HEK293 (cell line): ENCODE measurements at regions not wholly inside any gene's neighbourhood (a gene's known extent, or its start where the extent isn't known, plus 50 kb on each side); places are given as distances from the start of the nearest gene placed in this dataset.

ENCODE experiments used
- CTCF ChIA-PET: fragments of 350-600 bp; formaldehyde crosslinking; extraction: SDS; loops from one replicate; lab custom pipeline; 2021; ENCODE audit warnings: antibody characterized with exemption; lab: Yijun Ruan, JAX
- POLR2A ChIA-PET: fragments of 300-600 bp; formaldehyde crosslinking; extraction: SDS; loops from one replicate; lab custom pipeline; 2020; ENCODE audit warnings: antibody characterized with exemption, inconsistent platforms; lab: Yijun Ruan, JAX
- H3K27ac ChIP-seq: fragments of 200-500 bp; sonication (Bioruptor generic); 2 replicates; pipeline ENCODE4 v1.5.1; 2014; ENCODE audit warnings: low read depth, low read length, control low read depth, inconsistent platforms; ENCODE audit errors: extremely low read depth
- H3K36me3 ChIP-seq, 2 experiments: fragments of 200-500 bp in 1 of 2; sonication (Bioruptor generic) in 1 of 2; 1 replicate in 1 of 2; 2 replicates in 1 of 2; pipeline ENCODE4 v1.5.1; 2014 to 2017; ENCODE audit warnings: inconsistent platforms in 2 of 2, low read length in 2 of 2; ENCODE audit not compliant: control insufficient read depth in 2 of 2, insufficient read depth in 1 of 2
- H3K4me1 ChIP-seq: fragments of 200-500 bp; sonication (Bioruptor generic); 2 replicates; pipeline ENCODE4 v1.5.1; 2014; ENCODE audit warnings: mild to moderate bottlenecking, low read length, inconsistent platforms; ENCODE audit not compliant: control insufficient read depth, insufficient read depth
- H3K4me3 ChIP-seq: 2 replicates; pipeline ENCODE4 v1.5.1; 2011; ENCODE audit warnings: low read depth, mild to moderate bottlenecking, control low read depth, low read length, moderate library complexity
- H3K9me3 ChIP-seq: fragments of 200-500 bp; sonication (Bioruptor generic); 2 replicates; pipeline ENCODE4 v1.5.1; 2014; ENCODE audit warnings: low read depth, low read length, inconsistent platforms; ENCODE audit not compliant: control insufficient read depth, insufficient read depth
- IKZF3 ChIP-seq: fragments of 450-650 bp; IDR thresholded peaks from 2 replicates; pipeline ENCODE4 v1.5.0; 2018; ENCODE audit warnings: missing biosample characterization, mild to moderate bottlenecking, missing genetic modification characterization, moderate library complexity
- KLF8 ChIP-seq: fragments of 450-650 bp; formaldehyde crosslinking; IDR thresholded peaks from 2 replicates; pipeline ENCODE4 v1.5.1; 2016; ENCODE audit warnings: missing biosample characterization, missing genetic modification characterization
- MEIS1 ChIP-seq: sonication (generic); formaldehyde crosslinking; IDR thresholded peaks from 2 replicates; pipeline ENCODE4 v1.8.1; 2022; ENCODE audit warnings: missing genetic modification reagents, mild to moderate bottlenecking, borderline replicate concordance
- ZBTB48 ChIP-seq: fragments of 450-650 bp; formaldehyde crosslinking; IDR thresholded peaks from 2 replicates; pipeline ENCODE4 v1.5.1; 2016; ENCODE audit warnings: missing biosample characterization, missing genetic modification characterization
- ZBTB7A ChIP-seq: fragments of 450-650 bp; formaldehyde crosslinking; IDR thresholded peaks from 2 replicates; pipeline ENCODE4 v1.5.1; 2016; ENCODE audit warnings: low read depth, missing biosample characterization, missing genetic modification characterization
- ZFP69B ChIP-seq: fragments of 450-650 bp; formaldehyde crosslinking; IDR thresholded peaks from 2 replicates; pipeline ENCODE4 v1.5.1; 2016; ENCODE audit warnings: missing biosample characterization, missing genetic modification characterization
- ZNF155 ChIP-seq: fragments of 450-650 bp; formaldehyde crosslinking; IDR thresholded peaks from 2 replicates; pipeline ENCODE4 v1.5.1; 2016; ENCODE audit warnings: missing biosample characterization, missing genetic modification characterization
- ZNF23 ChIP-seq: fragments of 450-650 bp; formaldehyde crosslinking; IDR thresholded peaks from 2 replicates; pipeline ENCODE4 v1.5.1; 2016; ENCODE audit warnings: missing biosample characterization, missing genetic modification characterization, borderline replicate concordance
- ZNF391 ChIP-seq: fragments of 450-650 bp; formaldehyde crosslinking; IDR thresholded peaks from 2 replicates; pipeline ENCODE4 v1.5.1; 2016; ENCODE audit warnings: low read depth, missing biosample characterization, missing genetic modification characterization, borderline replicate concordance
- ZNF449 ChIP-seq: fragments of 450-650 bp; formaldehyde crosslinking; IDR thresholded peaks from 2 replicates; pipeline ENCODE4 v1.5.1; 2017; ENCODE audit warnings: missing biosample characterization, mild to moderate bottlenecking, missing genetic modification characterization, moderate library complexity
- ZNF561 ChIP-seq: fragments of 450-650 bp; IDR thresholded peaks from 2 replicates; pipeline ENCODE4 v1.5.1; 2018; ENCODE audit warnings: missing biosample characterization, missing genetic modification characterization, borderline replicate concordance
- ZNF610 ChIP-seq: fragments of 450-650 bp; formaldehyde crosslinking; IDR thresholded peaks from 2 replicates; pipeline ENCODE4 v1.5.1; 2016; ENCODE audit warnings: missing biosample characterization, missing genetic modification characterization, borderline replicate concordance
- ZNF624 ChIP-seq: fragments of 450-650 bp; formaldehyde crosslinking; IDR thresholded peaks from 2 replicates; pipeline ENCODE4 v1.5.1; 2017; ENCODE audit warnings: missing biosample characterization, missing genetic modification characterization
- ZNF707 ChIP-seq: fragments of 450-650 bp; formaldehyde crosslinking; IDR thresholded peaks from 2 replicates; pipeline ENCODE4 v1.5.1; 2016; ENCODE audit warnings: missing biosample characterization, missing genetic modification characterization
- TF ChIP-seq, protein P1 (sequence below): fragments of 450-650 bp; formaldehyde crosslinking; IDR thresholded peaks from 2 replicates; pipeline ENCODE4 v1.5.1; 2017; ENCODE audit warnings: missing biosample characterization, missing genetic modification characterization
- TF ChIP-seq, protein P2 (sequence below): fragments of 450-650 bp; formaldehyde crosslinking; IDR thresholded peaks from 2 replicates; pipeline ENCODE4 v1.5.1; 2016; ENCODE audit warnings: missing biosample characterization, missing genetic modification characterization
- TF ChIP-seq, protein P3 (sequence below): fragments of 450-650 bp; IDR thresholded peaks from 2 replicates; pipeline ENCODE4 v1.5.1; 2018; ENCODE audit warnings: missing biosample characterization, mild to moderate bottlenecking, missing genetic modification characterization

DNA sequence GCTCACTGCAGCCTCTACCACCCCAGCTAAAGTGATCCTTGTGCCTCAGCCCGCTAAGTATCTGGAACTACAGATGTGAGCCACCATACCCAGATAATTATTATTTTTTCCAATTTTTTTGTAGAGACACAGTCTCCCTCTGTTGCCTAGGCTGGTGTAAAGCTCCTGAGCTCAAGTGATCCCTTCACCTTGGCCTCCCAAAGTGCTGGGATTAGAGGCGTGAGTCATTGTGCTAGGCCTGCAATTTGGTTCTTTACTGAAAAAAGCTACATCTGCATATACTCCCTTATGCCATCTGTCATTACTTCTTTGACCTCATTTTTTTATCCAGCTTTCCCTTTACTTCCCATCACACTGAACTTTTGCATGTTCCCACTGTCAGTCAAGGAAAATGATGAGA, 2012.4 kb upstream of the IGFBP7 start:
- no peaks in the 10 kb centered on the region for H3K36me3 ChIP-seq
- TF ChIP-seq ZNF707 (tag by site-specific recombination) (no peak), ZBTB48 (tag by site-specific recombination) (no peak)
- TF ChIP-seq, protein P1, sequence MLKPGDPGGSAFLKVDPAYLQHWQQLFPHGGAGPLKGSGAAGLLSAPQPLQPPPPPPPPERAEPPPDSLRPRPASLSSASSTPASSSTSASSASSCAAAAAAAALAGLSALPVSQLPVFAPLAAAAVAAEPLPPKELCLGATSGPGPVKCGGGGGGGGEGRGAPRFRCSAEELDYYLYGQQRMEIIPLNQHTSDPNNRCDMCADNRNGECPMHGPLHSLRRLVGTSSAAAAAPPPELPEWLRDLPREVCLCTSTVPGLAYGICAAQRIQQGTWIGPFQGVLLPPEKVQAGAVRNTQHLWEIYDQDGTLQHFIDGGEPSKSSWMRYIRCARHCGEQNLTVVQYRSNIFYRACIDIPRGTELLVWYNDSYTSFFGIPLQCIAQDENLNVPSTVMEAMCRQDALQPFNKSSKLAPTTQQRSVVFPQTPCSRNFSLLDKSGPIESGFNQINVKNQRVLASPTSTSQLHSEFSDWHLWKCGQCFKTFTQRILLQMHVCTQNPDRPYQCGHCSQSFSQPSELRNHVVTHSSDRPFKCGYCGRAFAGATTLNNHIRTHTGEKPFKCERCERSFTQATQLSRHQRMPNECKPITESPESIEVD (tag by site-specific recombination) = no peak
- no peaks in the 10 kb centered on the region for H3K4me1 ChIP-seq
- no peaks in the 10 kb centered on the region for H3K9me3 ChIP-seq
- POLR2A ChIA-PET = no interaction called here
- CTCF ChIA-PET = interaction anchor here (0.7 kb wide), 1 partner anchor 548 kb away, joined by 4 read pairs; no protein-coding TSS in a partner anchor
- H3K27ac ChIP-seq = no peak overlapping the region
- no peak overlapping the region for H3K4me3 ChIP-seq

GRCh38 chr4:59126159-59126558, 2016.0 kb upstream of the IGFBP7 start:
- Histone ChIP-seq H3K9me3 (no peaks in the 10 kb centered on the region), H3K36me3 (no peaks in the 10 kb centered on the region), H3K4me1 (no peaks in the 10 kb centered on the region)
- CTCF ChIA-PET = no interaction called here
- TF ChIP-seq ZNF23 = no peak
- TF ChIP-seq, protein P2, sequence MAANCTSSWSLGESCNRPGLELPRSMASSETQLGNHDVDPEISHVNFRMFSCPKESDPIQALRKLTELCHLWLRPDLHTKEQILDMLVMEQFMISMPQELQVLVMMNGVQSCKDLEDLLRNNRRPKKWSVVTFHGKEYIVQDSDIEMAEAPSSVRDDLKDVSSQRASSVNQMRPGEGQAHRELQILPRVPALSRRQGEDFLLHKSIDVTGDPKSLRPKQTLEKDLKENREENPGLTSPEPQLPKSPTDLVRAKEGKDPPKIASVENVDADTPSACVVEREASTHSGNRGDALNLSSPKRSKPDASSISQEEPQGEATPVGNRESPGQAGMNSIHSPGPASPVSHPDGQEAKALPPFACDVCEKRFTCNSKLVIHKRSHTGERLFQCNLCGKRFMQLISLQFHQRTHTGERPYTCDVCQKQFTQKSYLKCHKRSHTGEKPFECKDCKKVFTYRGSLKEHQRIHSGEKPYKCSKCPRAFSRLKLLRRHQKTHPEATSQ = no peak
- TF ChIP-seq KLF8 (tag by site-specific recombination) = no peak
- no peak for TF ChIP-seq ZNF624 (tag by site-specific recombination)
- TF ChIP-seq ZNF155 (tag by site-specific recombination) = no peak
- TF ChIP-seq ZNF449 (tag by site-specific recombination) = no peak
- no peak for TF ChIP-seq ZFP69B (tag by site-specific recombination)
- TF ChIP-seq IKZF3 (tag by site-specific recombination) = no peak
- TF ChIP-seq ZNF610 (tag by site-specific recombination) = no peak
- no peak for TF ChIP-seq ZBTB7A (tag by site-specific recombination)
- no peak for TF ChIP-seq ZNF391 (tag by site-specific recombination)
- no peak for TF ChIP-seq ZNF561
- TF ChIP-seq, protein P3, sequence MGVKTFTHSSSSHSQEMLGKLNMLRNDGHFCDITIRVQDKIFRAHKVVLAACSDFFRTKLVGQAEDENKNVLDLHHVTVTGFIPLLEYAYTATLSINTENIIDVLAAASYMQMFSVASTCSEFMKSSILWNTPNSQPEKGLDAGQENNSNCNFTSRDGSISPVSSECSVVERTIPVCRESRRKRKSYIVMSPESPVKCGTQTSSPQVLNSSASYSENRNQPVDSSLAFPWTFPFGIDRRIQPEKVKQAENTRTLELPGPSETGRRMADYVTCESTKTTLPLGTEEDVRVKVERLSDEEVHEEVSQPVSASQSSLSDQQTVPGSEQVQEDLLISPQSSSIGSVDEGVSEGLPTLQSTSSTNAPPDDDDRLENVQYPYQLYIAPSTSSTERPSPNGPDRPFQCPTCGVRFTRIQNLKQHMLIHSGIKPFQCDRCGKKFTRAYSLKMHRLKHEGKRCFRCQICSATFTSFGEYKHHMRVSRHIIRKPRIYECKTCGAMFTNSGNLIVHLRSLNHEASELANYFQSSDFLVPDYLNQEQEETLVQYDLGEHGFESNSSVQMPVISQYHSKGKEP (tag by site-specific recombination) = no peak
- TF ChIP-seq, all 188 proteins: peak for 0
- no peak overlapping the region for H3K4me3 ChIP-seq
- no peak overlapping the region for H3K27ac ChIP-seq
- POLR2A ChIA-PET = no interaction called here

DNA sequence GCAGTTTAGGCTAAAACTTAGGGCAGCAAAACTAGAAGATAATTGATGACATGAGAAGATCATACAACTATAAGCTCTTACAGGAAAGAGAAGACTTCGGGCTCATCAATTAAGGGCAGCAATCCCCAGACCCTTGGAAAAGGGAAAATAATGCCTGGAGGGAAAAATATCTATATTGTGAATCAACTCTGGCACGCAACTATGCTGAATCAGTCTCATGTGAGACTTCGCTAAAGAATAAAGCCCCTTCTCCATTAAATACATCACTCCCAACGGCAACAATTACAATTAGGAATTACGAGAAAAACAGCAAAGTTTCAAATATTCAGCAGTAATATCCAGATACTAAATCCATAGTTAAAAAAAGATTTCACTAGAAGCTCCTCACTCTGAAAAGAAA, 2016.8 kb upstream of the IGFBP7 start:
- CTCF ChIA-PET = no interaction called here
- Histone ChIP-seq H3K36me3 (no peaks in the 10 kb centered on the region), H3K4me1 (no peaks in the 10 kb centered on the region), H3K27ac (no peak overlapping the region), H3K4me3 (no peak overlapping the region), H3K9me3 (no peaks in the 10 kb centered on the region)
- POLR2A ChIA-PET = no interaction called here
- TF ChIP-seq MEIS1 (CRISPR knock-in tag) = no peak
